NCI-H526 treated with DMSO at 0.1 percent for 48 hours (cell line): ENCODE measurements at regions not wholly inside any gene's neighbourhood (a gene's known extent, or its start where the extent isn't known, plus 50 kb on each side); places are given as distances from the start of the nearest gene placed in this dataset.

Experiments
- DNase-seq: peaks from one replicate; lab custom pipeline; 2025; lab: John Stamatoyannopoulos, UW

DNA sequence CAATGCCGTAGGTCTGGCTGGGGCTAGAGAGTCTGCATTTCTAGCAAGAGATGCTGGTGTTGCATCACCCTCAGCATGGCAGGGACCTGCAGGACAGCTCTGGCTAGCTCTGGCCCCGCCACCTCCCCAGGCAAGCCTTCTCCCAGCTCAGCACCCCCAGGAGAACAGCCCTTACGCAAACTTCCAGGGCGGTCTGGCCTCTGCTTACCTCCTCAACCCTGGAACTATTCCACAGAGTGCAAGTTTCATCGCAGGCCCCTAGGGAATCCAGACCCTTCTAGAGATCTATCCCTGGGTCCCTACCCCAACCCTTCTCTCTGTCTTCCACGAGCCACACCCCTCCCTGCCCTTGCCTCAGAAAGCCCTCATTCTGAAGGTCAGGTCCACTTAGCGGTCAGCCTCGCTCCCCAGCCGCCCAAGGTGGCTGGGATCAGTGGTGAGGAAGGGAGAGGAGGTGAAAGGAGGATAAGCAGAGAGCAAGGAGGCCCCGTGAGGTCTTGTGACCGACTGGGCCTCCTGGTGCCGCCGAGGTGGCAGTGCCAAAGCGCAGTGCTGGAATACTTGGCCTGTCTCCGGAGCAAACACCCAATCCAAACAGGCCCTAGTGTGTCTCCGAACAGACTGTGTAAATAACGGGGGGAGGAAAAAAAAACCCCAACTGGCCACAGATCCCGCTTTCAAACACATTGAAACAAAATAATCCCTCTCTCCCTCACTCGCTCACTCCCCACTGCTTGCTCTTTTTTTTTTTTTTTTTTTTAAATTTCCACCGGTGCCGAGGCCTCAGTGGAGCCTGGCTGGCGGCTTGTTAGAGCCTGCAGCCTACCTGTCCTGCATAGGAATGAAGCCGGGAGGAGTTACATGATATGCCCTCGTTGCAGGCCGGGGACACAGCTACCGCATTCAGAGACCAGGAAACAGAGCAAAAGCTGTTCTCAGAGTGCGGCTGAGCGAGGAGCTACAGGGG, 380.9 kb downstream of the SOX9 start:
- DNase-seq: peak; percentile 74

DNA sequence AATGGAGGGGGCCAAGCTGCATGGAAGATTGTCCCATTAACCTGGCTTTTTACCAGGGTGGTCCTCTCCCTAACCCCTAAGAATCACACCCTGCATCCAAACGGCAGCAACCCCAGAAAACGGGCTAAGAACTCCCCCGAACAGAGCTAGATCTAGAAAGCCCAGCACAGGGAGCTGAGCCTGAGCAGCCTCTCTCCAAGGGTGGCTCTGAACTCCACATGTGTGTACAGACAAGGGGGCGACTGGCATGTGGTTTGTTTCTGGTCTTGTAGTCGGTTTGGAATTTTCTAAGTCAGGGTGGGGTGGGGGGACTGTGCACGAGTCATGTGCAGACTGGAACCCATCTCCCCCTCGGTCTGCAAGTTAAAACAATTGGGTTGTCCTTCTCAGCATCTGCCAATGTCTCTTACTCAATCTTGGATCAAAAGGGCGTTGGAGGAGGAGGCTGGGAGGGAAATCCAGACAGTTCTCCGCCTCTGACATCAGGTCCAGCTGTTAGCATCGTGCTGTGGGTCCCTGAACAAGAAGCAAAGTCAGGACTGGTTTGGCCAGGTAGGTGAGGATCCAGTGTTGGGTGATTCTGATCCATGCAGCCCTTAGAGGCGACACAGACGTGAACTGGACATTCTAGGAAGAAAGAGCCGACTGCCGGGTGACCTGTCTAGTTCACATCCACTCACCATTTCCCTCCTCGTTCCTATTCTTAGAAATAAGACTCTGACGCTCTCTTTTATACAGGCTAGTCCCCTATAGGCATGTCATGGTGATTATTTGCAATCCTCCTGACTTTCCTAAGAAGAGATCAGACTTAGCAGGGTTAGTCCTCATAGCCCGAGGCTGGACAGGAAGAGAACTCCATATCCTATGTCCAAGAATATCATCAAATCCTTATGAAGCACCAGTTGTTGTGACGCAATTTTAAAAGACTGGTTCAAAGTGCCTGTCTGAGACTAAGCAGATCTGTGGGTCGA, 381.8 kb downstream of the SOX9 start:
- no peak for DNase-seq

DNA sequence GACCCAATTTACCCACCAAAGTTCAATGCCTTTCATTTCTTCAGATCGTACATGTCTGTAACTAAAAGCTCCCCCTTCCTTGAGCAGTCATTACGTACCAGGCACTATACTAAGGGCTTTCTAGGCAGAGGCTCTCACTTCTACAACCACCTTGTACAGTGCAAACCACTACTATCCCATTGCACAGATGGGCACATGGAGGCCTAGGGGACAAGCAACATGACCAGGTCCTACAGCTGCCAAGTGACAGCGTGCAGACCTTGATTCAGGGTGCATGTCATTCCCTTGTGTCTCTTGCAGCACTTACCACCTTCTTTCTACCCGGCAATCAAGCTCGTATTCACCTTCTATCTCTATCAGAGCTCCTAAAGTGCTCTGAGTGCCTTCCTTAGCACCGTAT, 382.7 kb downstream of the SOX9 start:
- no peak for DNase-seq

DNA sequence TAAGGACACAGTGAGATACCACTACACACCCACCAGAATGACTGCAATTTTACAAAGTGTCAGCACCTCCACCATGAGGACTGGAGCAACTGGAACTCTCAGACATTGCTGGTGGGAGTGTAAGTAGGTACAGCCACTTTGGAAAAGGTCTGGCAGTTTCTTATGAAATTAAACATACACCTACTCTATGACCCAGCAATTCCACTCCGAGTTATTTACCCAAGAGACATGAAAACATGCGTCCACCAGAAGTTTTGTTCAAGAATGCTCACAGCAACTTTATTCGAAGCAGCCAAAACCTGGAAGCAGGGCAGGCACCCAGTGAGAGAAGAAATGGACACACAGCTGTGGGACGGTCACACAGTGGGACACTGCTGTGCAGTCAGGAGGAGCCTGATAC, 384.0 kb downstream of the SOX9 start:
- no peak for DNase-seq

DNA sequence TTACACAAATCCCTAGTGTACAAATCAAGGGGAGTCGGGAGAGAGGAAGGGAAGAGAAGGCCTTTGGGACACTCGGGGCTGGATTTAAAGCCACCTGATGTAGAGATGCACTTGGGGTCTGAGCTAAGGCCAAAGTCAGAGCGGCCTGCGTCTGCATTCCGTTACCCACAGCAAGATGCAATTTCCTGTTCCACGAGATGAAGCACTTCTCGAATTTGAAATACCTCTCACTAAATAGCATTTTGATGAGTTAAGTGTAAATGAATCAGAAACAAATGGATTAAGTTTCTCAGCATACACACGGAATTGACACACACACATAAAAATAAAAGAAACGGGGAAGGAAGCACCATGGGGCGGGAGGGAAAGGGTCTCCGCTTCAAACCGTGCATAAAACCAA, 386.0 kb downstream of the SOX9 start:
- DNase-seq: no peak

DNA sequence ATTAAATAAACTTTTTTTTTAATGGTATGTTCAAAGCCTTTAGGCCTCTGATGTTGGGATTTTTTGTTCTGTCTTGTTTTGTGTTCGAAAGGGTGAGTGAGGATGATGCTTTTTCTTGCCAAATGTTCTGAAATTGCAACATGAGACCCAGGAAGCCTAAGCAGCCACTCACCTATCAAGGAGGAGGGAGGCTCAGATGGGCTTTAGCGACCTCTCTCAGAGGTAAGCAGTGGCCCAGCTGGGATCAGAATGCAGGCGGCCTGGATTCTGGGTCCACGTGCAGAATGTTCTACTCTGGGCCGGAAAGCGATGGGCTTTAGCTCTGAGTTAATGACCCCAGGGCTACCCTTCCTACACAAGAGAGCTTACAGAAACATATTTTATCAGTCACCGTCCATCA, 386.6 kb downstream of the SOX9 start:
- DNase-seq: no peak

DNA sequence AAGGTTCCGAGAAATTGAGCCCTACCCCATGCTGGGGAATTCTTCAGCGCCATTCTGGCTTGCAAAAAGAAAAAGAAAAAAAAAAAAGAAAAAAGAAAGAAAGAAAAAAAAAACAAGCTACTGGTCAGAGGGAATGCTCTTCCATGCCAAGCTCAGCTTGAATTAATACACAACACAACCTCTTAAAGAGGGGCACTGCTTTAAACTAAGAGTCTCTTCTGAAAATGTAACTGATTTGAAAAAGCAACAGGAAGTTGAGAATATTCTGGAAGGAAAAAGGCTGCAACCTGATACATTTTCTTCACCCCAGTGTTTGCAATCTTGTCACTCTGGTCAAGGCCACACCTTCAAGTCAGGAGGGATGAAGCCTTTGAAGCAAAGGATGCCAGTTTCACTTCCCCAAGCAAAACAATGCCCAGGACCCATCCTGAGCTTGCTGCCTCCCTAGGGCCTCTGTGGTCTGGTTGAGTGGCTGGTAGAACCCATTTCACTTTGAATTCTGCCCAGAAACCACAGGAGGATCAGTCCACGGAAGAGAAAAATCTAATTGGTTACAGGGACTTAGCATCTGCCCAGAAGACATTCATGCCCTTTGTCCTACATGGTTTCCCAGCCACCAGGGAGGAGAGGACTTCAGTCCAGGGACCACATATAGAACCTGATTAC, 389.7 kb downstream of the SOX9 start:
- DNase-seq: no peak

DNA sequence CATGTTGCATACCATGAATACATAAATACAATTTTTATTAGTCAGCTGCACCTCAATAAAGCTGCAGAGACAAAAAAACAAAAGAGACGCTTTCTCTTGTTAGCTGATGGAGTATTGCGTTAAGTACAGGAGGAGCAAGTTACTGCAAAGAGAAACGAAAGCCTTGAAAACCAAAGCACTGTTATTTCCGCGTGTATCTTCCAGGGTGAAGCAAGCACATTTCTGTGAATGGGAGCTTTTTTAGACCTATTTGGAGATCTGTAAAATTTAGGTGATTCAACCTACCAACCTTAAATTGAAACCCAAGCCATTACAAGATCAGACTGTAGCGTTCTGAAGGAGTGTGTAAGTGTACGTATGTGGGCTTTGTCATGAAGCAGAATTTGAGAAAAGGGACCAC, 390.4 kb downstream of the SOX9 start:
- DNase-seq: no peak

DNA sequence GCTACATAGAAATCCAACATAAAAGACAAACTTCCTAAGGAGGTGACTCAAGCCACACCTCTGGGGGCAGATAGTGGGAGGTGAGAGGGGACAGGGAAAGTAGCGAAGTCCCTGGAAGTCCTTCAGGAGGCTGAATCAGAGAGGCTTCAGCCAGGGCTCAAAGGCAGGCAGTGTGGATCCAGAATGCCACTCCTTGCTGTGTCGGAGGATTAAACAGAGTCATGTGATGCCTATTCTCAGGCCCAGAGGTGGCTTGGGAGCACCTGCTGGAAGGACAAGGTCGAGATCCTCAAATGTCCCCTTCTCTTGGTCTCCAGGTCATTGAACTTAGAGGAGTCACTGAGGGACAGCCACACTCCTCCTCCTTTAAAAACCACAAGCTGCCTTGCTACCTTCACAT, 391.1 kb downstream of the SOX9 start:
- DNase-seq: no peak

DNA sequence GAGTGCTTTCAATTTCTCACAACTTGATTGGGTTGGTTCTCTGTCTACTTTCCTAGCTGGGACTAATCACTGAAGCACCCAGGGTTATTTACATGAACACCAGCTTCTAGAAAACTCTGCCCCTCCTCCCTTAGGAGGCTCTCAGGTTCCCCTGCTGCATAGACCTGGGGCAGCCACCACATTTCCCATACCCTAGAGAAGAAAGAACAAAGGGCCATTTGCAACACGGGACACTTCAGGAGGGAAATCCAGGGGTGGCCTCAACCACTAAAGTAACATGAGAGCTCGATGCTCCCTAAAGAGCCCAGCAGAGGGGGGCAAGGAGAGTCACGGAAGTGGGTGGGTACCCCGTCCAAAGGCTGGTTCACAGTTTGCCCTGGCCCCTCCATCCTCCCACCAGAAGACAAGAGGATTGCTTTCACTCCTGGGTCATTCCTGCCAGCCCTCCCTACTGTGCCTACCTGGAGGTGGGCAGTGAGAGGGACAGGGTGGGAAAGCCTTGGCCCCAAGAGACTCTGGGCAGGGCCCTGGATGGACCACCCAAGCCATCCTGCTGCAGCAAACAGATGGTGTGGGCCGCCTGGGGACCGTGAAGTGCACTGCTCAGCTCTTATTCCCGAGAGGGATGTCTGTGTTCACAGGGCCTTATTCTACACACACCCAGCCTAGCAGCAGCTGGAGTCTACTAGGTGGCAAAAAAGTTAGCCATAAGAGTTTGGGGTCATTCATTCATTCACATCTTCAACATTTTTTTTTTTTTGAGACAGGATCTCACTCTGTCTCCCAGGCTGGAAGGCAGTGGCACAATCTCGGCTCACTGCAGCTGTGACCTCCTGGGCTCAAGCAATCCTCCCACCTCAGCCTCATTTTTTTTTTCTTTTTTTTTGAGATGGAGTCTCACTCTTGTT, 392.1 kb downstream of the SOX9 start:
- DNase-seq: no peak

DNA sequence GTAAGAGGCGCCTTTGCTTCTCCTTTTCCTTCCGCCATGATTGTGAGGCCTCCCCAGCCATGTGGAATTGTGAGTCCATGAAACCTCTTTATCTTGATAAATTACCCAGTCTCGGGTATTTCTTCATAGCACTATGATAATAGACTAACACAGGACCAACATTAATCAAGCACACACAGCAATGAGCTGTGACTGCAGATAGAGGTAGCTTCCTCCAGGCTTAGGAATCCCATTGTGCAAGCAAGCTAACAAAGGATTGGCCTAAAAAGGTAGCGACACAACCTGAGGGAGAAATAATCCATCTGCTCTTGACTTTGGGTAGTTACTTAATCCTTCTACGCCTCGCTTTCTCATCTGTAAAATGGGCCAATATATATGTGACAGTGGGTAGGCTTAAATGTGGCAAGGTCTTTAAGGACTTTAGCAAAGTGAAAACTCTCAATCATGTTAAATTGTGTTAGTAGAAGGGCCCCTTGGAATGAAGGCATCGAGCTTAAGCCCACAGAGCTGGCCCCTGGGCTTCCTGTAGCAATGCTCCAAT, 393.6 kb downstream of the SOX9 start:
- DNase-seq: no peak

DNA sequence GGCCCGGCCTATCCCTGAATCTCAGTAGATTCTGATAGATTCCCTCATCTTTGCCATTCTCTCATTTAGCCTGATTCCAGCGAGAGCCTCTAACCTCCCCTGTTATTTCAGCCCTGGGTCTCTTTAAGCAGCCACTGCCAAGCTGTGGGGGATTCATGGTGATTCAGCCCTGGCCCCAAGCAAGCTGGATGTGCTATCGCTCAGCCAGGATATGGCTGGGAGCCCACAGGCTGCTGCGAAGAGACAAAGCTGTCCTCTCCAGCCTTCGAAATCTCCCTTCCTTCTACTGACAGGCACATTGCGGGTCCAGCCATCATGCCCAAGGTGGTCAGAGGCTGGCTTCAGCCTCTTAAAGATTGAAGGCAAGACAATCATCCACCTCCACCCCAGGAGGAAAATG, 394.1 kb downstream of the SOX9 start:
- DNase-seq: no peak

DNA sequence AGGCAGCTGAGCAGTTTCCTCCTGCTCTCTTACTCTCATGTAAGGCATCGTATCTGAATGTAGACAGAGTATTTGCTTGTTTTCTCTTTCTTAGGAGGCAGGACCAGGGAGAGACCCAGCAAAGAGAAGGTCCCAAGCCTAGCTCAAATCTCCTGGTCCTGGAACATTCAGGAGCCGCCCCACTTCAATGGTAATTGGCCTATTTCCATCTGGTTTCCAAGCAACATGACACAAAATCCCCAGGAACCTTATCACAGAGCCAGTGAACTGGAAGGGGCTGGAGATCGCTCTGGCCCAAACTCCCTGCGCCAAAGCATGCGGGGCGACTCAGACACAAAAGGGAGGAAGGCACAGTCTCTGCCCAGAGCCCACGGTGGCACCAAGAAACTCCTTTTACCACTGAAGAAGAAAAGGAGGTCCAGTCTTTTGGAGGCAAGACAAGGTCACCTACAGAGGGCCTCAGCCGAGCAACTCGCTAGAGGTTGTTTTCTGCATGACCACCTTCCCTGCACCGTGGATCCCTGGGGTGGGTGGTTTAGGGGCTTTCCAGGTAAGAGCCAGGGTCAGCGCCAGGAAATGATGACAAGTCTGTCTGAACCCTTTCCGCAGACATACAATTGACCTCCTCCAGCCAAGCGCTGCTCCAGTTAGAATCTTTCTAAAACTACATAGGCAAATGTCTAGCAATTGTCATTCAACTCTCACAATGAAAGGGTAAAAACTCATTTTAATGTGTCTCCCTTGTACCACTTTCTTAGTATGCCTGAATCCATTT, 394.7 kb downstream of the SOX9 start:
- peak; percentile 55 for DNase-seq

DNA sequence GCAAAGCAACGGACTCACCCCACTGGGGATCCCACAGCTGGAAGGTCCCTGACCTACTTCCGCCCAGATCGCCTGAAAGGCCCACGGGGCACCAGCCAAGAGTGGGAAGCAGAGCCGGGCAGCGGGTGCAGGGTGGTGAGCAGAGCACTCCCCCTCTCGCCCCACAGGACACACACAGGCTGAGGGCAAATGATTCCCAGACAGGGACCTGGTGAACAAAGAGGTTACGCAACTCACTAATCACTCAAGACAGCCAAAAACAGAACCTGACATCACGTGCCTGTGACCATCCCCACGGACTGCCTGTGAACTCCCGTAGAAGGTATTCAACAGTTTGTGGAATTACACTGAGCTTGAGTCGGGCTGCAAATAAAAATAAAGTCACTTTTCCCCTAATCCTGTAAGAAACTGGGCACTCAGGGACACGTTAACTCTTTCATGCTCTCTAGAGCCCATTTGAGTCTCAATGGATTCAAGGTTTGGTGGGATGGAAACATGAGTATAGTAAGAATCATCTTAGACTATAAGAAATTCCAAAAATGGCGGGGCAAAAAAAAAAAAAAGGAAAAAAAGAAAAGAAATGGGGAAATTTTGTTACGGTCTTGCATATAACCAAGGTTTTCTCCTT, 396.1 kb downstream of the SOX9 start:
- DNase-seq: peak; percentile 28

DNA sequence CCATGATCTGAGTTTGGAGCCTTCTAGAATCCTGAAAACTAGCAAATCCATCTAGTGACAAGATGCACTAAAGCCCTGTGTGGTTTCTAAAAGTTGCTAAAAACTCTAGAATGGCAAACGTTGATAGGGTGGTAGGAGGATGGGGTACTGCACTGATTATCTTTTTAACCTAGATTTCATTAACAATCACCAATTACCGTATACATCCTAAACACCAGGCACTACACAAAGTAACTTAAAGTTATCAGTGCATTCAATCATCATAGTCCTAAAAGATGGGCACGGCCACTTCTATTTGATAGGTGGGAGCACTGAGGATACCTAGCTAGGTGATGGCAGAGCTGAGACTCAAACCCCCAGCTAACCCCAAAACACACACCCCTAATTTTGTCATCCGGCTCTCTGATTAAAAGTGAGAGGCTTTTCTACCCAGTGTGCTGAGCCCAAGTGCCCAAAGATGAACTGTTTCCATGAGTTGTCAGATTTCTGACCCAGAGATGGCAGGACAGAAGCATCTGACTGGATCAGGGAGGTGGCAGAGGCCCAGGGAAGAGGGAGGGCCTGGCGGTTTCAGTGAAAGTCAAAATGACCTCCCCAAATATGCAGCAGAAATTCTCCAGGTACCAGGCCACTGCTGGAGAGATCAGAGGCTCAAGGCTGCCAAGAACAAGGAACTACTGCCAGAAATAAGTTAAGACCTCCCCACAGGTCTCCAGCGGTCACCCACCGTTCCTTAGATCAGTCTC, 396.8 kb downstream of the SOX9 start:
- peak; percentile 61 for DNase-seq

DNA sequence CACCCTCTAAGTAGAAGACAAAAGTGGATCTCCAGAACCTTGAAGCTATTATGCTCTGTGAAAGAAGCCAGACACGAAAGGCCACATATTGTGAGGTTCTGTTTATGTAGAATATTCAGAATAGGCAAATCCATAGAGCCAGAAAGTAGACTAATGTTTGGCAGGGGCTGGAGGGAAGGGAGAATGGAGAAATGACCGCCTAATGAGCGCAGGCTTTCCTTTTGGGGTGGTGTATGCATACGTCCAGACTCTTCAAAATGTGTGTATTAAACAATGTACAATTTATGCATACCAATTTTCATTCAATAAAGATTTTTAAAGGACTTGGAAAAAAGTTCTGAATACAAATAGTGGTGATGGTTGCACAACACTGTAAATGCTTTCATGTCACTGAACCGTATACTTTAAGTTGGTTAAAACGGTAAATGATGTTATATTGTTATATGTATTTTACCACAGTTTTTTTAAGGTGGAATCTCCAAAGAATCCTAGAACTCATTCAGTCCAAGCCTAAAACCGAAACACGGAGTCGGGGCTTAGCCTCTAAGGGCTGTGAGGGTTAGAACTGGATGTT, 397.4 kb downstream of the SOX9 start:
- DNase-seq: peak; percentile 62

DNA sequence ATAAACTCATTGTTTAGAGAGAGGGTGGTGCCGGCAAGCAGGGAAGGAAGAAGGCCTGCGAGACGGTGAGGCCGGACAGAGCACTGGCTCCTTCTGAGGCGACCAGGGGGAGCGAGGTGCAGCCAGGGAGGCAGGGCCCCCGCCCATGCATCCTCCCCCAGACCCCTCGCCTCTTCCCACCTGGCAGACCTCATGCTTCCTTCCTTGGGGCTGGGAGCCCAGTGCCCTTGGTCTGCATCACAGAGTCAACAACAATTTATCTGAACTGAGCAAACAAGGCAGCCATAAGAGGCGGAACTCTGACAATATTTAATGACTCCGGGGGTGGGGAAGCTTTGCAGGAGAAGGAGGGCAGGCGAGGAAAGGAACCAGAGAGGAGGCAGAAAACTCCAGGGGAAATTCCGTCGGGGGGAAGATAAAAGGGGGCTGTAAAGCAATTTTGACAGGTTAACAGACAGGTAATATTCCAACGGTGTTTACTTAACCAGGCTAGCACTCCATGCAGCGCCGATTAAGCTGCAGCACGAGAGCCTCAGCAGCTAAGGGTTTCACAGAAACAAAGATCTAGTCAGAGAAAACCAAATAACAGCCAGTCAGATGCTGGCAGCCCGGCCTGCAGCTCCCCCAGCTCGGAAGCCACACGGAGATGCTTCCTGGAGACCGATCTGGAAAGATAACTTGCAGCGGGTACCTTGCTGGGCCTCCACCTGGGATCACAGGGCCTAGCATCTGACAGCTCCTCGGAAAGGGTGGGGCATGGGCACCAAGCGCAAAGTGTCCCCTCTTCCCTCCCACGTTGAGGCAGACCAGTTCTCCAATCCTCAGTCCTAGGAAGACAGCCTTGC, 398.2 kb downstream of the SOX9 start:
- DNase-seq: peak; percentile 82

DNA sequence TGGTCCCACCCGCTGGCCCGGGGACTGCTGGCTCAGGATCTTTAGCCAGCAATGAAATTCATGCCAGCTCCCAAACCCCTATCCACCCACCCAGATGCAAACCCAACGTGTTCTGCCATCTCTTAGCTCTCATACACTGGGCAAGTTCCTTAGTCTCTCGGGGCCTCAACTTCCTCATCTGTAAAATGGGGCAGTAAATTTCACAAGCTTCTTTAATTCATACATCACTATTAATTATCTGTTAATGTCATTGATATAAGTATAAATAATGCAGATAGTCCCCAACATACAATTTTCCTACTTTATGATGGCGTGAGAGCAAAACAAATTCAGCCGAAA, 398.7 kb downstream of the SOX9 start:
- DNase-seq: no peak
